Skeletal muscle tissue (tissue), 3 donors: ENCODE measurements at regions not wholly inside any gene's neighbourhood (a gene's known extent, or its start where the extent isn't known, plus 50 kb on each side); places are given as distances from the start of the nearest gene placed in this dataset.

Experiments used
- H3K27ac ChIP-seq: one replicate; pipeline ENCODE4 v1.7.0; 2013; ENCODE audit warnings: mild to moderate bottlenecking, low read depth, low read length, inconsistent platforms
- H3K27me3 ChIP-seq, 3 donors: one replicate each; pipeline ENCODE4 v1.7.0; 2013; ENCODE audit warnings: low read length in 3 of 3; ENCODE audit not compliant: control insufficient read depth in 3 of 3, insufficient read depth in 3 of 3
- H3K36me3 ChIP-seq, 3 donors: one replicate each; pipeline ENCODE4 v1.7.0; 2013; ENCODE audit warnings: low read length in 3 of 3; ENCODE audit not compliant: control insufficient read depth in 3 of 3, insufficient read depth in 3 of 3
- H3K4me1 ChIP-seq, 3 donors: one replicate each; pipeline ENCODE4 v1.7.0; 2013; ENCODE audit warnings: low read length in 3 of 3, mild to moderate bottlenecking in 3 of 3; ENCODE audit not compliant: control insufficient read depth in 3 of 3, insufficient read depth in 3 of 3
- H3K4me3 ChIP-seq, 3 donors: one replicate each; pipeline ENCODE4 v1.7.0; 2013; ENCODE audit warnings: low read length in 3 of 3
- H3K9ac ChIP-seq, 3 donors: one replicate each; pipeline ENCODE4 v1.7.0; 2013; ENCODE audit warnings: low read length in 3 of 3, mild to moderate bottlenecking in 3 of 3, moderate library complexity in 2 of 3, low read depth in 1 of 3
- H3K9me3 ChIP-seq, 3 donors: one replicate each; pipeline ENCODE4 v1.7.0; 2013; ENCODE audit warnings: low read length in 3 of 3; ENCODE audit not compliant: control insufficient read depth in 3 of 3
- donor health status: Osteomylitis.

GRCh38 chr10:84896909-84897308 is 568.5 kb downstream of the CCSER2 start:
- Histone ChIP-seq H3K4me1 (no peaks in the 10 kb centered on the region), H3K9me3 (no peaks in the 10 kb centered on the region), H3K27ac (no peak overlapping the region), H3K4me3 (no peak overlapping the region), H3K9ac (no peak overlapping the region), H3K27me3 (no peaks in the 10 kb centered on the region), H3K36me3 (no peaks in the 10 kb centered on the region)

DNA sequence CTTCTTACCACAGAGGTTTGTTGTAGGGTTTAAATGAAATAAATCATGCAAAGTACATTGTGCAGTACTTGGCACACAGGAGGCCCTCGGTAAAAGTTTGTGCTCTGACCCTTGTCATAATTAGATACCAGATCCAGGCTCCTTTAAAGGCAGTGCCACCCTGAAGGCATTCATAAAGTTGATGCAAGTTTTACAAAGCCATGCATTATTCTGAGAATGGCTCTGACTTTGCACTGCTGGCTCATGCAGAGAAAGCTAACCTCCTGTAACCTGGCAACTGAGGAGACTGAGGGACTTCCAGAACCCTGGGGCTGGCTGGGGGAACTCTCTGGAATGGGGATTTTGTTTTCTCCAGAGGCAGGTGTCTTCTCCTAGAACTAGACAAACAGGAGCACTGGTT is 570.9 kb downstream of the CCSER2 start:
- no peak overlapping the region for H3K4me3 ChIP-seq

GRCh38 chr10:84900141-84900540 is 571.8 kb downstream of the CCSER2 start:
- no peak overlapping the region for H3K27ac ChIP-seq
- no peaks in the 10 kb centered on the region for H3K4me1 ChIP-seq
- no peak overlapping the region for H3K9ac ChIP-seq
- H3K4me3 ChIP-seq, result no peak overlapping the region
- no peaks in the 10 kb centered on the region for H3K9me3 ChIP-seq
- no peaks in the 10 kb centered on the region for H3K36me3 ChIP-seq
- no peaks in the 10 kb centered on the region for H3K27me3 ChIP-seq

More for the DNA sequence above, 570.9 kb downstream of the CCSER2 start:
- Histone ChIP-seq H3K4me1 (no peaks in the 10 kb centered on the region), H3K36me3 (no peaks in the 10 kb centered on the region), H3K27ac (no peak overlapping the region), H3K27me3 (no peaks in the 10 kb centered on the region), H3K9me3 (no peaks in the 10 kb centered on the region), H3K9ac (no peak overlapping the region)

GRCh38 chr10:84901885-84902284 is 573.5 kb downstream of the CCSER2 start:
- Histone ChIP-seq H3K27me3 (no peaks in the 10 kb centered on the region), H3K36me3 (no peaks in the 10 kb centered on the region), H3K27ac (no peak overlapping the region), H3K9ac (no peak overlapping the region), H3K4me3 (no peak overlapping the region), H3K9me3 (no peaks in the 10 kb centered on the region), H3K4me1 (no peaks in the 10 kb centered on the region)

DNA sequence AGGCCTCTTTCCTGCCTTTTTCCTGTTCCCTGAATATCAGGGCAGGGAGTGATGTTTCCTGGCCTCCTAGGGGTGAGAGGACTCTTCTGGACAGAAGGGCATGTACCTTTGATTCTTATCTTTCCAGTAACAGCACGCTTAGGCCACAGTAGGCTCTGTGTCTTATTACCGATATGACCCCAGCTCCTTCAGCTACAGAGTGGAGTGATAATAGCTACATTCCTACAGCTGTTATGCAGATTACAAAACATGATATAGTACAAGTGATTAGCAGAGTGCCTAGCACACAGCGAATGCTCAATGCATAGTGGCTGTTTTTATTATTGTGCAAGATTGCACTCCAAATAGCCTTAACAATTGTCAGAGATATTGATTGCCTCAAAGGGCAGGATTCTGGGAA is 574.2 kb downstream of the CCSER2 start:
- Histone ChIP-seq H3K9me3 (no peaks in the 10 kb centered on the region), H3K36me3 (no peaks in the 10 kb centered on the region), H3K27me3 (no peaks in the 10 kb centered on the region), H3K4me3 (no peak overlapping the region), H3K27ac (no peak overlapping the region), H3K4me1 (no peaks in the 10 kb centered on the region), H3K9ac (no peak overlapping the region)

DNA sequence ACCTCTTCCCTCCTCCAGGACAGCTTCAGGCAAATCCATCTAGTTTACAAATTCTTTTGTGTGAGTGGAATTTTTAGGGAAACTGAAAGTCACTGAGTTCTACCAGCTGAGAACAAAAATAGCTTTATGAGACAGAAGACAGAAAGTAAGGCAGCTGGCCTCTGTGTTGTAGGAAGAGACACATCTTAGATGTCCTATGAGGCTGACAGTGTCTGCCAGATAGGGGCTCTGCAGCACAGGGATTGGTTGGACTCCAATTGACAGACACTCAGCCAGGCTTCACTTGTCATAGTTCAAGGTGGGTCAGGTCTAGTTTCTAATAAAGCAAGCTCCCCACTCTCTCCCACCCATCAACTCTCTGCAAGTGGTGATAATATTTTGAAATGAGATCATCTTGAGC is 574.9 kb downstream of the CCSER2 start:
- H3K9me3 ChIP-seq, result no peaks in the 10 kb centered on the region
- no peaks in the 10 kb centered on the region for H3K36me3 ChIP-seq
- no peak overlapping the region for H3K27ac ChIP-seq
- no peak overlapping the region for H3K4me3 ChIP-seq
- no peaks in the 10 kb centered on the region for H3K4me1 ChIP-seq
- no peak overlapping the region for H3K9ac ChIP-seq
- no peaks in the 10 kb centered on the region for H3K27me3 ChIP-seq

GRCh38 chr10:84907461-84908009 is 579.1 kb downstream of the CCSER2 start:
- no peaks in the 10 kb centered on the region for H3K9me3 ChIP-seq
- no peak overlapping the region for H3K4me3 ChIP-seq
- H3K9ac ChIP-seq, result no peak overlapping the region
- no peaks in the 10 kb centered on the region for H3K27me3 ChIP-seq
- no peaks in the 10 kb centered on the region for H3K36me3 ChIP-seq
- no peak overlapping the region for H3K27ac ChIP-seq
- no peaks in the 10 kb centered on the region for H3K4me1 ChIP-seq

DNA sequence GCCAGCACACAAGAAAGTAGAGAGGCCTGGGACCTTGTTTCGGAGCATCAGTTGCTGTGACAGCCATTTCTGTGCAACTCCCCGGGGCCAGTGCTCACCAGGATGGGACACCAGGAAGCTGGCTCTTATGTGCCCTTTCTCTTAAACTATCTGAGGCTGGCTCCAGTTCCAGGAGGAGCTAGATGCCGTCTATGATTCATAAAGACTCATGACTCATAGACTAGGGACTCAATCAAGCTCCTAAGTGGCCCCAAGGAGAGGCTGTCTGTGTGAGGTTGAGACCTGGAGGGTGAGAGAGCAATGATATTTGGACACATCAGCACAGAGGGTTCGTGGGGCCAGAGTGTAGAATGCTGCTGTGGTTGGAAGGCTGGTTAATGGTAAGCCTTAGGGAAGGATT is 580.1 kb downstream of the CCSER2 start:
- Histone ChIP-seq H3K9ac (no peak overlapping the region), H3K9me3 (no peaks in the 10 kb centered on the region), H3K27me3 (no peaks in the 10 kb centered on the region), H3K4me1 (no peaks in the 10 kb centered on the region), H3K27ac (no peak overlapping the region), H3K4me3 (no peak overlapping the region), H3K36me3 (no peaks in the 10 kb centered on the region)

GRCh38 chr10:84921701-84922100 is 593.3 kb downstream of the CCSER2 start:
- no peak overlapping the region for H3K4me3 ChIP-seq
- no peaks in the 10 kb centered on the region for H3K36me3 ChIP-seq
- H3K9ac ChIP-seq, result no peak overlapping the region
- peaks cover 0 to 3% (median 2%) of the 10 kb centered on the region in 3 donors for H3K9me3 ChIP-seq
- H3K4me1 ChIP-seq, result no peaks in the 10 kb centered on the region
- H3K27ac ChIP-seq, result no peak overlapping the region
- no peaks in the 10 kb centered on the region for H3K27me3 ChIP-seq

GRCh38 chr10:84924131-84924530 is 595.7 kb downstream of the CCSER2 start:
- H3K4me1 ChIP-seq, result no peaks in the 10 kb centered on the region
- H3K4me3 ChIP-seq, result no peak overlapping the region
- H3K9ac ChIP-seq, result no peak overlapping the region
- H3K9me3 ChIP-seq, result peaks cover 0 to 5% (median 0%) of the 10 kb centered on the region in 3 donors
- H3K27me3 ChIP-seq, result no peaks in the 10 kb centered on the region
- no peaks in the 10 kb centered on the region for H3K36me3 ChIP-seq
- H3K27ac ChIP-seq, result no peak overlapping the region

DNA sequence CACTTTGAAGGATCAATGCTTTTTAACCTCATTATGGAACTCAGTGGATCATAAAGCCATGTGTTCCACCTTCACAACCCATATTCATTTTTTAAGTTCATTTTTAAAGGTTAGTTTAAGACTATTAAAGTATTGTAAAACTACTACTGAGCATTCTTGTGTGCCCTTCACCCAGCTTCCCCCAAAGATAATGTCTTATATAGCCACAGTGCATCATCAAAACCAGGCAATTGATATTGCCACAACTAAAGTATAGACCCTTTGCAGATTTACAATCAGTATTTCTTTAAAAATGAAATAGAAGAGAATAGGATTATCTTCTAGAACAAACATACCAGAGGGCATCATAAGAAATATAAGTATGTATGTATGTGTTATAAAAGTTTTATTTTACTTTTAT is 597.1 kb downstream of the CCSER2 start:
- H3K9me3 ChIP-seq, result peaks cover 0 to 5% (median 0%) of the 10 kb centered on the region in 3 donors
- no peaks in the 10 kb centered on the region for H3K27me3 ChIP-seq
- H3K9ac ChIP-seq, result no peak overlapping the region

More for the DNA sequence above, 597.1 kb downstream of the CCSER2 start:
- Histone ChIP-seq H3K4me3 (no peak overlapping the region), H3K4me1 (no peaks in the 10 kb centered on the region), H3K36me3 (no peaks in the 10 kb centered on the region), H3K27ac (no peak overlapping the region)
